ENCODE measurements at regions not wholly inside any gene's neighbourhood (a gene's known extent, or its start where the extent isn't known, plus 50 kb on each side); places are given as distances from the start of the nearest gene placed in this dataset.

- WGBS, 2 donors (ENCODE audit: extremely low coverage in 2 of 2, insufficient read length in 2 of 2, insufficient replicate concordance in 1 of 2) = no CpG with 5 or more reads among the region's 5 CpGs
- no peak for DNase-seq (ENCODE audit: low spot score)
- Histone ChIP-seq H3K79me1 (ENCODE audit: low read depth, low read length) (no peaks in the 10 kb centered on the region), H3K4ac (ENCODE audit: low read length) (no peak overlapping the region), H3K4me1 (ENCODE audit: control insufficient read depth in 2 of 2, insufficient read depth in 1 of 2, low read depth in 1 of 2, low read length in 2 of 2) (peaks cover 0 to 3% of the 10 kb centered on the region in 2 donors), H2AFZ (ENCODE audit: low read length) (peak overlapping the region; percentile 31), H3K9me3 (replicated peaks in 1 of 2; ENCODE audit: control insufficient read depth in 2 of 2, insufficient read depth in 1 of 2, low read depth in 1 of 2, low read length in 2 of 2) (peaks cover 0 to 17% of the 10 kb centered on the region in 2 donors), H3K27ac (replicated peaks; ENCODE audit: low read length) (no peak overlapping the region), H3K36me3 (replicated peaks in 1 of 2; ENCODE audit: control insufficient read depth in 2 of 2, insufficient read depth in 2 of 2, low read length in 2 of 2) (no peaks in the 10 kb centered on the region), H3K4me2 (ENCODE audit: insufficient read depth, low read length, poor library complexity, severe bottlenecking) (no peak overlapping the region), H3K23ac (ENCODE audit: low read depth, low read length, poor library complexity) (no peak overlapping the region), H3K4me3 (ENCODE audit: low read length in 2 of 2) (no peak overlapping the region), H3K27me3 (ENCODE audit: control insufficient read depth in 3 of 3, insufficient read depth in 3 of 3, low read depth in 1 of 3, low read length in 3 of 3) (no peaks in the 10 kb centered on the region), H2BK5ac (ENCODE audit: low read length) (no peak overlapping the region), H2AK5ac (ENCODE audit: low read depth, low read length) (no peak overlapping the region), H3K9ac (ENCODE audit: low read depth, low read length, poor library complexity) (no peak overlapping the region), H2BK12ac (ENCODE audit: low read length) (no peak overlapping the region), H4K8ac (ENCODE audit: low read depth, low read length) (no peak overlapping the region), H2BK15ac (ENCODE audit: low read length) (no peak overlapping the region), H4K91ac (ENCODE audit: low read depth, low read length, poor library complexity) (no peak overlapping the region), H2BK120ac (ENCODE audit: low read depth, low read length) (no peak overlapping the region), H3K14ac (ENCODE audit: low read length) (no peak overlapping the region), H3K18ac (ENCODE audit: low read length) (no peak overlapping the region)
Observed at GRCh38 chr5:92998456-92998855, 582.6 kb downstream of the NR2F1-AS1 start.

- Histone ChIP-seq H3K36me3 (replicated peaks in 1 of 2; ENCODE audit: control insufficient read depth in 2 of 2, insufficient read depth in 2 of 2, low read length in 2 of 2) (no peaks in the 10 kb centered on the region), H2BK5ac (ENCODE audit: low read length) (no peak overlapping the region), H2BK12ac (ENCODE audit: low read length) (no peak overlapping the region), H2BK120ac (ENCODE audit: low read depth, low read length) (no peak overlapping the region), H3K4ac (ENCODE audit: low read length) (no peak overlapping the region), H3K14ac (ENCODE audit: low read length) (no peak overlapping the region), H2AFZ (ENCODE audit: low read length) (no peak overlapping the region), H3K4me3 (ENCODE audit: low read length in 2 of 2) (no peak overlapping the region), H2BK15ac (ENCODE audit: low read length) (no peak overlapping the region), H4K91ac (ENCODE audit: low read depth, low read length, poor library complexity) (no peak overlapping the region), H2AK5ac (ENCODE audit: low read depth, low read length) (no peak overlapping the region), H3K9ac (ENCODE audit: low read depth, low read length, poor library complexity) (no peak overlapping the region), H4K8ac (ENCODE audit: low read depth, low read length) (no peak overlapping the region), H3K9me3 (replicated peaks in 1 of 2; ENCODE audit: control insufficient read depth in 2 of 2, insufficient read depth in 1 of 2, low read depth in 1 of 2, low read length in 2 of 2) (peaks cover 0 to 18% of the 10 kb centered on the region in 2 donors), H3K18ac (ENCODE audit: low read length) (no peak overlapping the region), H3K27me3 (ENCODE audit: control insufficient read depth in 3 of 3, insufficient read depth in 3 of 3, low read depth in 1 of 3, low read length in 3 of 3) (no peaks in the 10 kb centered on the region), H3K4me2 (ENCODE audit: insufficient read depth, low read length, poor library complexity, severe bottlenecking) (no peak overlapping the region), H3K4me1 (ENCODE audit: control insufficient read depth in 2 of 2, insufficient read depth in 1 of 2, low read depth in 1 of 2, low read length in 2 of 2) (peaks cover 13 to 27% of the 10 kb centered on the region in 2 donors), H3K23ac (ENCODE audit: low read depth, low read length, poor library complexity) (no peak overlapping the region), H3K27ac (replicated peaks; ENCODE audit: low read length) (no peak overlapping the region), H3K79me1 (ENCODE audit: low read depth, low read length) (no peaks in the 10 kb centered on the region)
- no peak for DNase-seq (ENCODE audit: low spot score)
- no CpG with 5 or more reads among the region's 1 CpG for WGBS, 2 donors (ENCODE audit: extremely low coverage in 2 of 2, insufficient read length in 2 of 2, insufficient replicate concordance in 1 of 2)
Observed at GRCh38 chr5:92994392-92994791, 586.6 kb downstream of the NR2F1-AS1 start.

- no peak overlapping the region for H3K4me3 ChIP-seq (ENCODE audit: low read length in 2 of 2)
- H3K27ac ChIP-seq (replicated peaks; ENCODE audit: low read length) = no peak overlapping the region
- no peak overlapping the region for H3K14ac ChIP-seq (ENCODE audit: low read length)
- H3K9me3 ChIP-seq (replicated peaks in 1 of 2; ENCODE audit: control insufficient read depth in 2 of 2, insufficient read depth in 1 of 2, low read depth in 1 of 2, low read length in 2 of 2) = peaks cover 0 to 25% of the 10 kb centered on the region in 2 donors
- H2BK15ac ChIP-seq (ENCODE audit: low read length) = no peak overlapping the region
- no peak for DNase-seq (ENCODE audit: low spot score)
- no peak overlapping the region for H4K91ac ChIP-seq (ENCODE audit: low read depth, low read length, poor library complexity)
- H3K4ac ChIP-seq (ENCODE audit: low read length) = no peak overlapping the region
- peak overlapping the region; percentile 6 for H2AFZ ChIP-seq (ENCODE audit: low read length)
- H3K4me2 ChIP-seq (ENCODE audit: insufficient read depth, low read length, poor library complexity, severe bottlenecking) = no peak overlapping the region
- no peaks in the 10 kb centered on the region for H3K27me3 ChIP-seq (ENCODE audit: control insufficient read depth in 3 of 3, insufficient read depth in 3 of 3, low read depth in 1 of 3, low read length in 3 of 3)
- H2BK12ac ChIP-seq (ENCODE audit: low read length) = no peak overlapping the region
- no peak overlapping the region for H3K23ac ChIP-seq (ENCODE audit: low read depth, low read length, poor library complexity)
- no peak overlapping the region for H2BK120ac ChIP-seq (ENCODE audit: low read depth, low read length)
- no peak overlapping the region for H2BK5ac ChIP-seq (ENCODE audit: low read length)
- H4K8ac ChIP-seq (ENCODE audit: low read depth, low read length) = no peak overlapping the region
- no peak overlapping the region for H3K9ac ChIP-seq (ENCODE audit: low read depth, low read length, poor library complexity)
- no peak overlapping the region for H3K18ac ChIP-seq (ENCODE audit: low read length)
- H3K4me1 ChIP-seq (ENCODE audit: control insufficient read depth in 2 of 2, insufficient read depth in 1 of 2, low read depth in 1 of 2, low read length in 2 of 2) = peaks cover 10 to 27% of the 10 kb centered on the region in 2 donors
- H2AK5ac ChIP-seq (ENCODE audit: low read depth, low read length) = no peak overlapping the region
- H3K79me1 ChIP-seq (ENCODE audit: low read depth, low read length) = no peaks in the 10 kb centered on the region
- H3K36me3 ChIP-seq (replicated peaks in 1 of 2; ENCODE audit: control insufficient read depth in 2 of 2, insufficient read depth in 2 of 2, low read length in 2 of 2) = no peaks in the 10 kb centered on the region
Observed at GRCh38 chr5:92992073-92992472, 588.9 kb downstream of the NR2F1-AS1 start.

GRCh38 chr5:92991581-92992067 is 589.4 kb downstream of the NR2F1-AS1 start:
- no peak overlapping the region for H2BK12ac ChIP-seq (ENCODE audit: low read length)
- no CpG with 5 or more reads among the region's 3 CpGs for WGBS, 2 donors (ENCODE audit: extremely low coverage in 2 of 2, insufficient read length in 2 of 2, insufficient replicate concordance in 1 of 2)
- H3K4ac ChIP-seq (ENCODE audit: low read length) = no peak overlapping the region
- no peaks in the 10 kb centered on the region for H3K36me3 ChIP-seq (replicated peaks in 1 of 2; ENCODE audit: control insufficient read depth in 2 of 2, insufficient read depth in 2 of 2, low read length in 2 of 2)
- H2AFZ ChIP-seq (ENCODE audit: low read length) = no peak overlapping the region
- H2BK15ac ChIP-seq (ENCODE audit: low read length) = no peak overlapping the region
- H3K4me1 ChIP-seq (ENCODE audit: control insufficient read depth in 2 of 2, insufficient read depth in 1 of 2, low read depth in 1 of 2, low read length in 2 of 2) = peaks cover 10 to 27% of the 10 kb centered on the region in 2 donors
- H3K14ac ChIP-seq (ENCODE audit: low read length) = no peak overlapping the region
- no peak overlapping the region for H2AK5ac ChIP-seq (ENCODE audit: low read depth, low read length)
- H4K91ac ChIP-seq (ENCODE audit: low read depth, low read length, poor library complexity) = no peak overlapping the region
- no peak overlapping the region for H4K8ac ChIP-seq (ENCODE audit: low read depth, low read length)
- no peak overlapping the region for H3K4me3 ChIP-seq (ENCODE audit: low read length in 2 of 2)
- no peak overlapping the region for H3K23ac ChIP-seq (ENCODE audit: low read depth, low read length, poor library complexity)
- no peak overlapping the region for H3K18ac ChIP-seq (ENCODE audit: low read length)
- H3K9ac ChIP-seq (ENCODE audit: low read depth, low read length, poor library complexity) = no peak overlapping the region
- H3K27ac ChIP-seq (replicated peaks; ENCODE audit: low read length) = no peak overlapping the region
- no peaks in the 10 kb centered on the region for H3K27me3 ChIP-seq (ENCODE audit: control insufficient read depth in 3 of 3, insufficient read depth in 3 of 3, low read depth in 1 of 3, low read length in 3 of 3)
- DNase-seq (ENCODE audit: low spot score) = no peak
- H3K9me3 ChIP-seq (replicated peaks in 1 of 2; ENCODE audit: control insufficient read depth in 2 of 2, insufficient read depth in 1 of 2, low read depth in 1 of 2, low read length in 2 of 2) = peaks cover 0 to 25% of the 10 kb centered on the region in 2 donors
- no peaks in the 10 kb centered on the region for H3K79me1 ChIP-seq (ENCODE audit: low read depth, low read length)
- H2BK120ac ChIP-seq (ENCODE audit: low read depth, low read length) = no peak overlapping the region
- no peak overlapping the region for H2BK5ac ChIP-seq (ENCODE audit: low read length)
- H3K4me2 ChIP-seq (ENCODE audit: insufficient read depth, low read length, poor library complexity, severe bottlenecking) = no peak overlapping the region

All from neuronal stem cell (in vitro differentiated cells).